Activated CD4-positive, alpha-beta T cell treated with anti-CD3 and anti-CD28 coated beads, Interleukin-2, Interleukin-4, amounts not matched to agents 100 ng/mL and 50 ng/mL, durations not matched to agents 16 hours and 8 hours (primary cell): ENCODE measurements at regions not wholly inside any gene's neighbourhood (a gene's known extent, or its start where the extent isn't known, plus 50 kb on each side); places are given as distances from the start of the nearest gene placed in this dataset.
"Not testable (repeated sequence)": the region's sequence is repeated elsewhere in the genome, so short reads cannot be mapped to it uniquely, and the experiment has no call there.

ENCODE experiments used
- DNase-seq: peaks from one replicate; pipeline ENCODE4 v3.0.0-alpha.2; 2020; ENCODE audit warnings: low spot score

DNA sequence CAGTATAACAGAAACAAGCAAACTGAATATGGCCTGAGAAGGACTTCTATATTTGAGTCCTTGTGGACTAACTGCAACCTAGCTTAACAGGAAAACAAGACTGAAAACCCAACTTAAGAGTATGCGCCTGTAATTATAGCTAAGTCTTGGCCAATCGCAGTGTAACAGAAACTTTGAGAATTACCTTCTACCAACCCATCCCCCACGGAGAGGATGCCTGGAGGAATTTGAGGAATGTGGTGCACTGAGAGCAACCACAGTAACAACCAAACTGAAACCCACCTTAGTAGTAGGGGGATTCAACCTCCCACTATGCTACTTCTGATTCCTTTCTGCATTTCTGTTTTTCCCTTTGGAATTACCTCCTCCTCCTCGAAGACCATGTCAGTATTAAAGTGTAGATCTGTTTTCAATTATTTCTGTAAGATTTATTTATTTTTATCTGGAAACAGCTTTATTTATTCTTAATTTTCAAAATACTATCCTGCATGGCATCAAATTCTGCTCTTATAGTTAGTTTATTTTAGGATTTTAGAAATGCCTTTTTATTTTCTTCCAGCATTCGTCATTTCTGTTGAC, 393.6 kb downstream of the KCNA4 start:
- DNase-seq: no peak

GRCh38 chr11:29616611-29617010, 400.2 kb downstream of the KCNA4 start:
- no peak for DNase-seq

DNA sequence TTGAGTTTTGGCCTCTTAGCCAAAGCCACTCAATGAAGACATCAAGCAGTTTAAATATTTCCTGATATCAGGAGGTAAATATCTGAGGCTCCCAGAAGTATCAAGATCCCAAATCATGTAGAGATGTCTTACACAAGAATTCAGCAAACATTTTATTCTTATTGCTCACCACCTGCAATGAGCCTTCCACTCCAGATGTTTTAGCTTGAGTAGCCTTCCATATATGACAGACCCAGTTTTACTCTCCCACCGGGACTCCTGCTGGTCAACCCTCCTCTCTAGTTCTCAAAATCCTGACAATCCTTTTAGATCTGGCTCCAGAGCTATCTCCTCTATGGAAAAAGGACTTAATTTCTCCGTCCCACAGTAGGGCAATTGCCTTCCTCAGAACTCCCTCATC, 404.4 kb downstream of the KCNA4 start:
- DNase-seq: no peak

DNA sequence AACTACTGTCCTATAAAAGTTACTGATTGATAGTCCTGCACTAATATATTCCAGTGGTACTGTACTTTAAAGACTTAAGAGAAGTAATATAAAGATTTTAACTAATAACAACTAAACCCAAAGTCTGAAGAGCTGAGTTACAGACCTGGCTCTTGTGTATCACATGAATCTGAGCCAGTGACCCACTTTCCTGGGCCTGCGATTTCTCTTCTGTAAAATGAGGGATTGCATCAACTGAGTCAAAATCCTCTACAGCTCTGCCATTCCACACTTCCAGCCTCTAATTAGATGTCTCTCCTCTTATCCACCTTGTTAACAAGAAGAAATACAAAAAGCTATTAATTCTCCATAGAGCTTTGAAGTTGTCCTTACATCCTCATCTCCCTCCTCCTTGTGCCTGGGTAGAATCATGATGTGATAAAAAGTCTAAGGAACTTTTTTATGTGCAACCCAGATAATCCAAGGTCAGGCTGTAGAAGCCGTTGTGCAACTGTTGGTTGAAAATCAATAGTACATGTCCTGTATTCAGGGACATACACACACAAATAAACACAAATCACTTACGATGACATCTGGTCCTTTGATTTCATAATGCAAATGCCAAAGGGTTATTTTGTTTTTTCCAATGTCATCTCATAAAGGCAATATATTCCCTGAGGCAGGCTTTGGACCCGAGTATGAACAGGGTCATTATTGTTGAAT, 410.3 kb downstream of the KCNA4 start:
- no peak for DNase-seq

GRCh38 chr11:29600151-29600575, 416.7 kb downstream of the KCNA4 start:
- DNase-seq: not testable (repeated sequence)

DNA sequence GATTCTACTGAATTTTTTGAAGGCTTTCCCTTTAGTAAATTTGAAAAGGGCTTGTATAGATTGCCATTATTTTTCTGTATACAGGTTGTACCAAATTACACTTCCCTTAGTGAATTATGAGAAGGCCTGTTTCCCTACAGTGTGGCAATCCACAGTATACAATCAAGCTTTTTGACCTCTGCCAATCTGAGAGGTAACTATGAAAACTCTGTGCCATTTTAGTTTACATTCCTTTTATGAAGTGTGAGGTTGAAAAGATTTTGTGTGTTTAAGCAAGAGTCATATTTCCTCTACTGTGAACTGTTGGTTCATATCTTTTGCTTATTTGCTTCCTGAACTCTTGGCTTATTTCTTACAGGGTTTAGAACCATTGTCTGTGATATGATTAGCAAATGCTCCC, 432.5 kb downstream of the KCNA4 start:
- no peak for DNase-seq

- no peak for DNase-seq
Observed at GRCh38 chr11:29578806-29579205, 438.0 kb downstream of the KCNA4 start.

DNA sequence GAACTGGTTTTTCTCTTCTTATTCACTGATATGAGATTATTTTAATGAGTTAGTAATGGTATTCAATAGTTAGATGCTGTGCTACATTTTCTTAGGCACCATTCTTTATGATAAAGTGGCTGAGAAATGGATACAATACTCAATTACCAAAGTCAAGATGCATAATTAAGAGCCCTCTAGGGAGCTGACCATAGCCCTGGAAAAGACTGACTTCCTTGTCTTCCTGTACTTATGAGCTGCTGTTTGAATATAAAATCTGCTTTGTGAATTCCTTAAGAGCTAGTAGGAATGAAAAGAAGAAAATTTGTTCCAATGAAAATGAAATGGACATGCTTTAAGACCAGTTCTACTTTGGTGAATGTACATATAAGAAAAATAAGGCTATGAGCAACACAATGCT, 452.3 kb downstream of the KCNA4 start:
- no peak for DNase-seq

GRCh38 chr11:29562183-29562582, 454.6 kb downstream of the KCNA4 start:
- DNase-seq: no peak

GRCh38 chr11:29553990-29554389, 462.8 kb downstream of the KCNA4 start:
- DNase-seq: no peak

DNA sequence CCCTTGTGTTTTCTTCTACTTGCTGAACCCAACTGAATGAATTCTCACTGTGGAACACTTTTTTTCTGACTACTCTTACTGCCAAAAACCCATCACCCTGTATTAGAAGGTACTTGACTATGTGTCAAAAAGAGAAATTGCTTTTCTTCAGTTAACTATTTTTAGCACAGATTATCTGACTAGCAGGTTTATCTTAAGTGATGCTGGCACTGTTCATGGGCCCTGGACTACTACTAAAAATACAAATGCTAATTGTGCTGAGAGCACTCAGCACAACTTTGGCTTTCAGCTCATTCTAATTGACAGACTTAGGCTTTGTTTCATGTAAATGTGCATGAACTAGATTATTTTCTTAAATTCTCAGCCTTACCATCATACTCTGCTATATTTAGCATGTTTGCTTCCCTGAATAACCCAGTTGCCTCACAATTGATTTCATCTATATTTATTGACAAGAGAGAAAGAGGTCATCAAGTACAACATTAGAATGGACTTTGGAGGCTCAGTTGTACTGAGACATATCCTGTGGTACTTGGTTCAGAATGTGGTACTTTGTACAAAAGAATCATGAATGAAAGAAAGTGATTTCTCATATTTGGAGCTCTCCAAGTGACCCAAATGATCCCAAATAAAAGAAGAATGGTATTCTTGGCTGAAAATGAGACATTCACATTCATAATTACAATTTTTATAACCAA, 478.3 kb downstream of the KCNA4 start:
- DNase-seq: no peak

- no peak for DNase-seq
Observed at GRCh38 chr11:29534836-29535235, 482.0 kb downstream of the KCNA4 start.

DNA sequence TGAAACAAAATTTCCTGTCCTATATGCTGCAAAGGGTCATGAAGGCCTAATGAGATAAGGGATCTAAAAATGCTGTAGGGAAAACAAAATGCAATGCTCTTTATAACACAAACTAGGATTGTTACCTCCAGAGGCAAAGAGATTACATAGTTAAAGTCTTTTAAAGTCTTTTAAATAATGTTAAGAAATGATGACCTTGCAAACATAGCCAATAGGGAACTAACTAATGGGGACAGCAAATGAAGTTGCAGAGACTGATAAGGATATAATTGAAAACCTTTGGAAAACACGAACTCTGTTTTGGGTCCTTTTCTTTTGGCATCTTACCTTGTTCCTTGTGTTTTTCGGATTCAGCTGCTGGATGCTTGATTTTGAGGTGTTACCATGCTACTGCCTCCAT, 485.9 kb downstream of the KCNA4 start:
- DNase-seq: no peak

- peak; percentile 18 for DNase-seq
Observed at GRCh38 chr11:29527391-29527936, 489.4 kb downstream of the KCNA4 start.

DNA sequence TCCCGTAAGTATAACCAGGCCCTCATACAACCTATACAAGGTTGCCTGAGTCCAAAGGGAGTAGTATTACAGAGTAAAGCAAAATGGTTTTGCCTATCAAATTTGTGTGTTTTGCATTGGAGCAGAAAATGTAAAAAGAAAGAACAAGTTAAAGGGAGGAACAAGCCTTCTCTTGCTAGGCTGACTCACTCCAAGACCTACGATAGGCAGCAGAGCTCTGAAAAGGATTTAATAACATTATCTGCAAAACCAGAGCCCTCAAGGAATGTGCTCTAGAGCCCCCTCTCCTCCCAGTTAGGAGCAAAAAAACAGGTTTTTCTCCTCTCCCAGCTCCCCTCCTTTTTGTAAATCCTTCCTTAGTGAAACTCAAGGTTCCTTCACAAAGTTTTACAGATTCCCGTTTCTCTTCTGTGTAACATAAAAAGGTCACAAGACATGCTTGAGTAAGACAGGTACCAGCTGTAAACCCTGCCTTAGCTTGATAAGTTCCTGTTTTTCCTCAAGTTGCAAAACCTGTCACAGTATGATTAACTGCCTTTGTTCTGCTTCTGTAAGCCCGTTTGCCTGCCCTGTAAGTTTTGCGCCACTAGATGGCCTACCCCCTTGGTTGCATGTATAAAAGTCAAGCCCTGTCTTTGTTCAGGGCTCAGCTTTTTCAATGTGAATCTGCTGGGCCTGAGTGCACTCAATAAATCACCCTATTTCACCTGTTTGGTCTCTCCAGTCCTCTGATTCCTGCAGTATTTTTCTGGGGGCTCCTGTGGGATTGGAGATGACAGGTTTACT, 498.2 kb downstream of the KCNA4 start:
- DNase-seq: no peak

GRCh38 chr11:29511394-29511793, 505.4 kb downstream of the KCNA4 start:
- DNase-seq: no peak

- DNase-seq: no peak
Observed at GRCh38 chr11:29507376-29507775, 509.5 kb downstream of the KCNA4 start.

DNA sequence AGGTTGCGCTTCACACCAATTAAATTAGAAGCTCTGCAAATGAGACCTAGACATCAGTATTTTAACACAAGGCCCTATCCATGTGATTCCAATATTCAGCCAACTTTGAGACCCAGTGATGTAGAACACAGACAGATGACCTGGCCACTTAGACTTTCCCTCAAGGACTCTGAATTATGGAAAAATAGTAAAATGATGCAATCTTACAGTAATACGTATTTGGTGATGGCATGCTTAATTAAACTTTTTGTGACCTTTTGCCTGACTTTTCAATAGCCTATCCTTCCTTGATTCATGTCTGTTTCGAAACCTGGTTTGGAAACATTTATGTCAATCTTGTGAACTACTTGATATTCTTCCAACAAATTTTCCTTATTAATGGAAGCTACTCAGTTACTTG, 521.2 kb downstream of the KCNA4 start:
- DNase-seq: no peak

DNA sequence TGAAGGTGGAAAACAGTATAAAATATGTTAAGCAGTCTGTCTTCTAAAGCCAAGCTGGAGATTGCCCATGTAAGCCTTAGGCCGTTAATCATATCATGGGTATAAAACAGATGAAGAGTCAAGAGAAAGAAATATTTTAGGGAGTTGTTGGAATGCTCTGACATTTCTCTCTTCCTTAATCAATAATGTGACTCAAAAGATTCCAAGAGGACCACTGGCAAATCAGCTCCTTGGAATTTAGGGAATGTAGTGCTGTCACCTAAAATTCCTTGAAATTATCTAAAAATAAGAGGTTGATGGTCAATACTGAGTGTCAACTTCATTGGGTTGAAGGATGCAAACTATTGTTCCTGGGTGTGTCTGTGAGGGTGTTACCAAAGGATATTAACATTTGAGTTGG, 525.9 kb downstream of the KCNA4 start:
- DNase-seq: no peak

GRCh38 chr11:29486301-29486700, 530.5 kb downstream of the KCNA4 start:
- DNase-seq: no peak

DNA sequence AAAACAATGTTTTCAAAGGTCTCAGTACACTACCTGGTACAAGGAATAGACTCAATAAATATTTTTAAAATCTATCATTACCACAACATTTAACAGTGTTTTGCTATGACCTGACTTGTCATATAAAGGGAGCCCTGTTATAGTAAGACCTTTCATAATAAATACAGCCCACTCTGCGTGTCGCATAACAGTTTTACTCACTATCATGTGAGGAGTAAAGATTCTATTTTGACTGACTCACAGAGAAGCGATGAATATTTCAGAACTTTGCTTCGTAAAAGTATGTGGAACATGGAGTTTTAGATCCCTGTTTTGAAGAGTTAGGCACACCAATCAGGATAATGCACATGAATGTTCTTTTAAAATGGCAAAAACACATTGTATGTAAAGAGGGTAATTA, 531.2 kb downstream of the KCNA4 start:
- DNase-seq: no peak

DNA sequence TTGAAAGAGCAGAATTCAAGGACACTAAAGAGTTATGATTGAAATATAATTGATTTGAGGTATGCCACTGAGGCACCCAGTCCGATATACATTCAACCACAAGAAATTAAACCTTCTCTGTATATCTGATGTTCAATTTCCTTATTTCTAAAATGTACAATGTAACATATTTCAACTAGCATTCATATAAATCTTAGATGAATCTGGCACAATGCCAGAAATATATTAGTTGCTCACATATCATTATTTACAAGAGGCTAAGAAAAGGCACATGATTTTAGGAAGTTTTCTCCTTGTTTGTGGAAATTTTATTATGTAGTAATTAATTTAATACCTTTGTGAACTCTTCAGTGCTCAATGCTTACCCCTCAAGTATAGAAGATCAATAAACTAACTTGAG, 532.3 kb downstream of the KCNA4 start:
- no peak for DNase-seq
